ENCODE measurements at regions not wholly inside any gene's neighbourhood (a gene's known extent, or its start where the extent isn't known, plus 50 kb on each side); places are given as distances from the start of the nearest gene placed in this dataset.
A peak's percentile ranks its signal among the peaks of the same experiment; 100 is the strongest.

DNA sequence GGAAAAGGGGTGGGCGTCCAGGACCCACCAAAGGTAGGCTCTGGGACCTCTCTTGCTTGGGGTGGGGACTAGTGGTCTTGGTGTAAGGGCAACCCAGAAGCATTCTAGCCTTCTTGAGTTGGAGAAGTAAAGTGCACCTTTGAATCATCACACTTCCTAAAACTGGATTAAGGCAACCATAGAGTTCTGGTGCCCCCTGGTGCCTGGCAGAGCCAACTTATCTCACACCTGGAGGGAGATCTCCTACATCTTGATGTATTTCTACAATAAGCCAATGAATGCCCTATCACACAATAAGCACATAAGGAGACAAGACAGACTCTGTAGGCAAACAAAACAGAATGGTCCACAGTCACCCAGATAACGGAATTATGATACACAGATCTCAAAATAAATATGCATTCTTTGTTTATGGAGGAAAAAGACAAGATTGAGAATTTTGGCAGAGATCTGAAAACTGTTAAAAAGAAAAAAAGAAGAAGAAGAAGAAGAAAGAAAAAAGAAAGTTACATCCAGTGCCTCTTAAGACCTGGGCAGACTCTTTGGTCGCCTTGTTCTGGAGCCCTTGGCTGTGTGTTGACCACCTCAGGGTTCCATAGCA is 95.9 kb upstream of the PPP2R5C start (continued):
- TF ChIP-seq, protein P1, sequence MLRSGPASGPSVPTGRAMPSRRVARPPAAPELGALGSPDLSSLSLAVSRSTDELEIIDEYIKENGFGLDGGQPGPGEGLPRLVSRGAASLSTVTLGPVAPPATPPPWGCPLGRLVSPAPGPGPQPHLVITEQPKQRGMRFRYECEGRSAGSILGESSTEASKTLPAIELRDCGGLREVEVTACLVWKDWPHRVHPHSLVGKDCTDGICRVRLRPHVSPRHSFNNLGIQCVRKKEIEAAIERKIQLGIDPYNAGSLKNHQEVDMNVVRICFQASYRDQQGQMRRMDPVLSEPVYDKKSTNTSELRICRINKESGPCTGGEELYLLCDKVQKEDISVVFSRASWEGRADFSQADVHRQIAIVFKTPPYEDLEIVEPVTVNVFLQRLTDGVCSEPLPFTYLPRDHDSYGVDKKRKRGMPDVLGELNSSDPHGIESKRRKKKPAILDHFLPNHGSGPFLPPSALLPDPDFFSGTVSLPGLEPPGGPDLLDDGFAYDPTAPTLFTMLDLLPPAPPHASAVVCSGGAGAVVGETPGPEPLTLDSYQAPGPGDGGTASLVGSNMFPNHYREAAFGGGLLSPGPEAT (IDR thresholded peaks at IDR 0.05; ENCODE audit: low read depth): no peak
- peak; percentile 66 for TF ChIP-seq RAD21 (IDR thresholded peaks at IDR 0.05; ENCODE audit: insufficient read depth, low read depth, low read length)
- TF ChIP-seq SMC3 (IDR thresholded peaks at IDR 0.05; ENCODE audit: borderline replicate concordance, low read length): peak; percentile 48; the same call in 1 of the 2 replicates
- TF ChIP-seq MTA3 (IDR thresholded peaks at IDR 0.05; ENCODE audit: borderline replicate concordance, low read length): no peak
- TF ChIP-seq, protein P2, sequence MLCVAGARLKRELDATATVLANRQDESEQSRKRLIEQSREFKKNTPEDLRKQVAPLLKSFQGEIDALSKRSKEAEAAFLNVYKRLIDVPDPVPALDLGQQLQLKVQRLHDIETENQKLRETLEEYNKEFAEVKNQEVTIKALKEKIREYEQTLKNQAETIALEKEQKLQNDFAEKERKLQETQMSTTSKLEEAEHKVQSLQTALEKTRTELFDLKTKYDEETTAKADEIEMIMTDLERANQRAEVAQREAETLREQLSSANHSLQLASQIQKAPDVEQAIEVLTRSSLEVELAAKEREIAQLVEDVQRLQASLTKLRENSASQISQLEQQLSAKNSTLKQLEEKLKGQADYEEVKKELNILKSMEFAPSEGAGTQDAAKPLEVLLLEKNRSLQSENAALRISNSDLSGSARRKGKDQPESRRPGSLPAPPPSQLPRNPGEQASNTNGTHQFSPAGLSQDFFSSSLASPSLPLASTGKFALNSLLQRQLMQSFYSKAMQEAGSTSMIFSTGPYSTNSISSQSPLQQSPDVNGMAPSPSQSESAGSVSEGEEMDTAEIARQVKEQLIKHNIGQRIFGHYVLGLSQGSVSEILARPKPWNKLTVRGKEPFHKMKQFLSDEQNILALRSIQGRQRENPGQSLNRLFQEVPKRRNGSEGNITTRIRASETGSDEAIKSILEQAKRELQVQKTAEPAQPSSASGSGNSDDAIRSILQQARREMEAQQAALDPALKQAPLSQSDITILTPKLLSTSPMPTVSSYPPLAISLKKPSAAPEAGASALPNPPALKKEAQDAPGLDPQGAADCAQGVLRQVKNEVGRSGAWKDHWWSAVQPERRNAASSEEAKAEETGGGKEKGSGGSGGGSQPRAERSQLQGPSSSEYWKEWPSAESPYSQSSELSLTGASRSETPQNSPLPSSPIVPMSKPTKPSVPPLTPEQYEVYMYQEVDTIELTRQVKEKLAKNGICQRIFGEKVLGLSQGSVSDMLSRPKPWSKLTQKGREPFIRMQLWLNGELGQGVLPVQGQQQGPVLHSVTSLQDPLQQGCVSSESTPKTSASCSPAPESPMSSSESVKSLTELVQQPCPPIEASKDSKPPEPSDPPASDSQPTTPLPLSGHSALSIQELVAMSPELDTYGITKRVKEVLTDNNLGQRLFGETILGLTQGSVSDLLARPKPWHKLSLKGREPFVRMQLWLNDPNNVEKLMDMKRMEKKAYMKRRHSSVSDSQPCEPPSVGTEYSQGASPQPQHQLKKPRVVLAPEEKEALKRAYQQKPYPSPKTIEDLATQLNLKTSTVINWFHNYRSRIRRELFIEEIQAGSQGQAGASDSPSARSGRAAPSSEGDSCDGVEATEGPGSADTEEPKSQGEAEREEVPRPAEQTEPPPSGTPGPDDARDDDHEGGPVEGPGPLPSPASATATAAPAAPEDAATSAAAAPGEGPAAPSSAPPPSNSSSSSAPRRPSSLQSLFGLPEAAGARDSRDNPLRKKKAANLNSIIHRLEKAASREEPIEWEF (IDR thresholded peaks at IDR 0.05; ENCODE audit: insufficient replicate concordance, low read depth, low read length): no peak
- TF ChIP-seq, protein P3, sequence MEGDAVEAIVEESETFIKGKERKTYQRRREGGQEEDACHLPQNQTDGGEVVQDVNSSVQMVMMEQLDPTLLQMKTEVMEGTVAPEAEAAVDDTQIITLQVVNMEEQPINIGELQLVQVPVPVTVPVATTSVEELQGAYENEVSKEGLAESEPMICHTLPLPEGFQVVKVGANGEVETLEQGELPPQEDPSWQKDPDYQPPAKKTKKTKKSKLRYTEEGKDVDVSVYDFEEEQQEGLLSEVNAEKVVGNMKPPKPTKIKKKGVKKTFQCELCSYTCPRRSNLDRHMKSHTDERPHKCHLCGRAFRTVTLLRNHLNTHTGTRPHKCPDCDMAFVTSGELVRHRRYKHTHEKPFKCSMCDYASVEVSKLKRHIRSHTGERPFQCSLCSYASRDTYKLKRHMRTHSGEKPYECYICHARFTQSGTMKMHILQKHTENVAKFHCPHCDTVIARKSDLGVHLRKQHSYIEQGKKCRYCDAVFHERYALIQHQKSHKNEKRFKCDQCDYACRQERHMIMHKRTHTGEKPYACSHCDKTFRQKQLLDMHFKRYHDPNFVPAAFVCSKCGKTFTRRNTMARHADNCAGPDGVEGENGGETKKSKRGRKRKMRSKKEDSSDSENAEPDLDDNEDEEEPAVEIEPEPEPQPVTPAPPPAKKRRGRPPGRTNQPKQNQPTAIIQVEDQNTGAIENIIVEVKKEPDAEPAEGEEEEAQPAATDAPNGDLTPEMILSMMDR (IDR thresholded peaks at IDR 0.05 in 2 of 3, conservative IDR thresholded peaks at IDR 0.05 in 1 of 3; ENCODE audit: control insufficient read depth in 2 of 3, extremely low read depth in 1 of 3, insufficient read depth in 1 of 3, low read depth in 3 of 3, low read length in 3 of 3): peak; percentile 57 to 68 (median 58); a peak in 4 of 6 replicates
- TF ChIP-seq ZSCAN29 (IDR thresholded peaks at IDR 0.05): no peak
- TF ChIP-seq, protein P4, sequence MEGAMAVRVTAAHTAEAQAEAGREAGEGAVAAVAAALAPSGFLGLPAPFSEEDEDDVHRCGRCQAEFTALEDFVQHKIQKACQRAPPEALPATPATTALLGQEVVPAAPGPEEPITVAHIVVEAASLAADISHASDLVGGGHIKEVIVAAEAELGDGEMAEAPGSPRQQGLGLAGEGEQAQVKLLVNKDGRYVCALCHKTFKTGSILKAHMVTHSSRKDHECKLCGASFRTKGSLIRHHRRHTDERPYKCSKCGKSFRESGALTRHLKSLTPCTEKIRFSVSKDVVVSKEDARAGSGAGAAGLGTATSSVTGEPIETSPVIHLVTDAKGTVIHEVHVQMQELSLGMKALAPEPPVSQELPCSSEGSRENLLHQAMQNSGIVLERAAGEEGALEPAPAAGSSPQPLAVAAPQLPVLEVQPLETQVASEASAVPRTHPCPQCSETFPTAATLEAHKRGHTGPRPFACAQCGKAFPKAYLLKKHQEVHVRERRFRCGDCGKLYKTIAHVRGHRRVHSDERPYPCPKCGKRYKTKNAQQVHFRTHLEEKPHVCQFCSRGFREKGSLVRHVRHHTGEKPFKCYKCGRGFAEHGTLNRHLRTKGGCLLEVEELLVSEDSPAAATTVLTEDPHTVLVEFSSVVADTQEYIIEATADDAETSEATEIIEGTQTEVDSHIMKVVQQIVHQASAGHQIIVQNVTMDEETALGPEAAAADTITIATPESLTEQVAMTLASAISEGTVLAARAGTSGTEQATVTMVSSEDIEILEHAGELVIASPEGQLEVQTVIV (IDR thresholded peaks at IDR 0.05; ENCODE audit: borderline replicate concordance, partially characterized antibody): no peak
- TF ChIP-seq, protein P5, sequence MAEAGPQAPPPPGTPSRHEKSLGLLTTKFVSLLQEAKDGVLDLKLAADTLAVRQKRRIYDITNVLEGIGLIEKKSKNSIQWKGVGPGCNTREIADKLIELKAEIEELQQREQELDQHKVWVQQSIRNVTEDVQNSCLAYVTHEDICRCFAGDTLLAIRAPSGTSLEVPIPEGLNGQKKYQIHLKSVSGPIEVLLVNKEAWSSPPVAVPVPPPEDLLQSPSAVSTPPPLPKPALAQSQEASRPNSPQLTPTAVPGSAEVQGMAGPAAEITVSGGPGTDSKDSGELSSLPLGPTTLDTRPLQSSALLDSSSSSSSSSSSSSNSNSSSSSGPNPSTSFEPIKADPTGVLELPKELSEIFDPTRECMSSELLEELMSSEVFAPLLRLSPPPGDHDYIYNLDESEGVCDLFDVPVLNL (IDR thresholded peaks at IDR 0.05; ENCODE audit: low read depth, low read length): no peak

Data from GM12878 (cell line).